H1 (cell line): ENCODE measurements at regions not wholly inside any gene's neighbourhood (a gene's known extent, or its start where the extent isn't known, plus 50 kb on each side); places are given as distances from the start of the nearest gene placed in this dataset.

Source experiments
- CTCF ChIA-PET: fragments of 300-600 bp; sonication (Branson Sonifier 250); formaldehyde crosslinking; loops from one replicate; lab custom pipeline; 2021; ENCODE audit not compliant: partially characterized antibody; lab: Charles Lee
- POLR2A ChIA-PET: fragments of 300-600 bp; sonication (Branson Sonifier 250); formaldehyde crosslinking; loops from one replicate; lab custom pipeline; 2021; ENCODE audit warnings: inconsistent platforms; ENCODE audit not compliant: partially characterized antibody; lab: Charles Lee
- DNase-seq, 2 experiments: peaks; one replicate each; pipeline versions ENCODE4 v3.0.0 to v3.0.0-alpha.2; 2010 to 2022; ENCODE audit warnings: low spot score in 2 of 2, low read depth in 1 of 2, mixed read lengths in 1 of 2
- FAIRE-seq: peaks from 2 replicates; lab custom pipeline; 2011; peaks lifted over from hg19 to GRCh38; lab: Jason Lieb, UNC
- H2AFZ ChIP-seq: 2 replicates; pipeline ENCODE4 v1.8.1; 2012; ENCODE audit warnings: low read length, inconsistent platforms
- H2AK5ac ChIP-seq: 2 replicates; pipeline ENCODE4 v1.6.1; 2013; ENCODE audit warnings: low read depth, low read length
- H2BK120ac ChIP-seq: replicated peaks from 2 replicates; pipeline ENCODE3; 2013; ENCODE audit warnings: low read depth, low read length, inconsistent platforms
- H2BK12ac ChIP-seq: 2 replicates; pipeline ENCODE4 v1.6.1; 2013; ENCODE audit warnings: low read depth, low read length
- H2BK15ac ChIP-seq: 2 replicates; pipeline ENCODE4 v1.6.1; 2013; ENCODE audit warnings: low read length
- H2BK20ac ChIP-seq: 2 replicates; pipeline ENCODE4 v1.6.1; 2013; ENCODE audit warnings: low read length
- H2BK5ac ChIP-seq: 2 replicates; pipeline ENCODE4 v1.6.1; 2013; ENCODE audit warnings: low read depth, low read length
- H3K14ac ChIP-seq: 2 replicates; pipeline ENCODE4 v1.6.1; 2013; ENCODE audit warnings: inconsistent platforms; ENCODE audit not compliant: insufficient read length
- H3K18ac ChIP-seq: 2 replicates; pipeline ENCODE4 v1.6.1; 2013; ENCODE audit warnings: low read length; ENCODE audit errors: extremely low read depth
- H3K23ac ChIP-seq: 2 replicates; pipeline ENCODE4 v1.6.1; 2013; ENCODE audit warnings: inconsistent platforms; ENCODE audit not compliant: insufficient read length
- H3K23me2 ChIP-seq: 2 replicates; pipeline ENCODE4 v1.6.1; 2013; ENCODE audit warnings: low read depth, low read length
- H3K27ac ChIP-seq: 2 replicates; pipeline ENCODE4 v1.6.1; 2011; ENCODE audit warnings: low read depth, low read length, inconsistent platforms
- H3K27me3 ChIP-seq, 4 experiments: replicated peaks in 1 of 4; 1 replicate in 1 of 4; 2 replicates in 3 of 4; pipeline versions ENCODE4 v1.6.1 to v1.8.1; 2011 to 2013; ENCODE audit warnings: low read length in 3 of 4, mild to moderate bottlenecking in 3 of 4, inconsistent platforms in 2 of 4, mixed read lengths in 2 of 4, moderate library complexity in 1 of 4; ENCODE audit not compliant: control insufficient read depth in 3 of 4, insufficient read depth in 3 of 4; ENCODE audit errors: extremely low read depth in 1 of 4
- H3K36me3 ChIP-seq, 4 experiments: 2 replicates each; pipeline versions ENCODE4 v1.6.1 to v1.8.1; 2011 to 2013; ENCODE audit warnings: mild to moderate bottlenecking in 4 of 4, low read length in 3 of 4, moderate library complexity in 2 of 4, control low read depth in 1 of 4, inconsistent platforms in 1 of 4; ENCODE audit not compliant: insufficient read depth in 4 of 4, control insufficient read depth in 2 of 4
- H3K4ac ChIP-seq: replicated peaks from 2 replicates; pipeline ENCODE3; 2013; ENCODE audit warnings: low read length, low read depth, mixed read lengths, inconsistent platforms; ENCODE audit not compliant: insufficient read length
- H3K4me1 ChIP-seq, 4 experiments: replicated peaks in 1 of 4; 1 replicate in 1 of 4; 2 replicates in 3 of 4; pipeline versions ENCODE4 v1.6.1 to v1.8.1; 2011 to 2013; ENCODE audit warnings: low read length in 3 of 4, inconsistent platforms in 2 of 4, mixed read lengths in 1 of 4; ENCODE audit not compliant: insufficient read depth in 4 of 4, control insufficient read depth in 3 of 4
- H3K4me2 ChIP-seq, 2 experiments: 2 replicates each; pipeline versions ENCODE4 v1.6.1 to v1.8.1; 2011 to 2013; ENCODE audit warnings: low read depth in 2 of 2, low read length in 2 of 2, control low read depth in 1 of 2, inconsistent platforms in 1 of 2, mild to moderate bottlenecking in 1 of 2; ENCODE audit not compliant: insufficient read depth in 1 of 2
- H3K4me3 ChIP-seq, 4 experiments: fragments of 200-600, 300-600 bp in 1 of 4; sonication (generic), shearing (Covaris generic), sonication (Bioruptor Twin) in 1 of 4; 2 replicates each; pipeline versions ENCODE4 v1.5.1 to v1.8.1; 2011 to 2016; ENCODE audit warnings: low read length in 4 of 4, low read depth in 3 of 4, control low read depth in 2 of 4, inconsistent platforms in 2 of 4, mild to moderate bottlenecking in 2 of 4, mixed read lengths in 1 of 4, moderate library complexity in 1 of 4; ENCODE audit not compliant: insufficient read depth in 2 of 4; ENCODE audit errors: extremely low read depth in 1 of 4
- H3K56ac ChIP-seq: replicated peaks from 2 replicates; pipeline ENCODE3; 2013; ENCODE audit warnings: low read depth, mild to moderate bottlenecking, mixed read lengths, low read length, inconsistent platforms; ENCODE audit not compliant: insufficient read length
- H3K79me1 ChIP-seq: 2 replicates; pipeline ENCODE4 v1.6.1; 2013; ENCODE audit warnings: low read depth, low read length, control low read depth
- H3K79me2 ChIP-seq, 2 experiments: 2 replicates each; pipeline versions ENCODE4 v1.6.1 to v1.8.1; 2012 to 2013; ENCODE audit warnings: low read length in 2 of 2, mild to moderate bottlenecking in 2 of 2, inconsistent platforms in 1 of 2; ENCODE audit not compliant: insufficient read depth in 2 of 2, control insufficient read depth in 1 of 2
- H3K9ac ChIP-seq, 4 experiments: replicated peaks in 1 of 4; 1 replicate in 1 of 4; 2 replicates in 3 of 4; pipeline versions ENCODE4 v1.6.1 to v1.8.1; 2011 to 2013; ENCODE audit warnings: low read depth in 3 of 4, low read length in 3 of 4, control low read depth in 2 of 4, mild to moderate bottlenecking in 2 of 4, moderate library complexity in 2 of 4, inconsistent platforms in 1 of 4; ENCODE audit errors: extremely low read depth in 1 of 4
- H3K9me3 ChIP-seq, 2 experiments: 2 replicates each; pipeline versions ENCODE4 v1.6.1 to v1.8.1; 2012 to 2013; ENCODE audit warnings: mild to moderate bottlenecking in 2 of 2, moderate library complexity in 2 of 2, control low read depth in 1 of 2, inconsistent platforms in 1 of 2, low read depth in 1 of 2, low read length in 1 of 2, mixed read lengths in 1 of 2; ENCODE audit not compliant: insufficient read depth in 2 of 2
- H4K20me1 ChIP-seq, 2 experiments: replicated peaks in 1 of 2; 2 replicates each; pipeline versions ENCODE3 to v1.8.1; 2011 to 2013; ENCODE audit warnings: inconsistent platforms in 2 of 2, low read length in 2 of 2, mild to moderate bottlenecking in 1 of 2; ENCODE audit not compliant: insufficient read depth in 2 of 2, control insufficient read depth in 1 of 2
- H4K5ac ChIP-seq: 2 replicates; pipeline ENCODE4 v1.6.1; 2013; ENCODE audit warnings: low read length, low read depth, mixed read lengths, inconsistent platforms; ENCODE audit not compliant: insufficient read length
- H4K8ac ChIP-seq: 2 replicates; pipeline ENCODE4 v1.8.0; 2013; ENCODE audit warnings: mild to moderate bottlenecking, moderate library complexity, low read length, inconsistent platforms; ENCODE audit not compliant: insufficient read depth; ENCODE audit errors: extremely low read depth
- H4K91ac ChIP-seq: replicated peaks from 2 replicates; pipeline ENCODE3; 2013; ENCODE audit warnings: low read length, mixed read lengths, inconsistent platforms; ENCODE audit not compliant: insufficient read length
- BACH1 ChIP-seq: IDR thresholded peaks from 2 replicates; pipeline ENCODE4 v1.6.1; 2012; ENCODE audit warnings: low read length, improper control_type of control experiment
- CBX8 ChIP-seq: fragments of 300-800, 300-1000 bp; sonication (generic); IDR thresholded peaks from 2 replicates; pipeline ENCODE4 v1.7.1; 2016; ENCODE audit warnings: low read depth, low read length, borderline replicate concordance
- EZH2 ChIP-seq: fragments of 200-600 bp; sonication (generic); IDR thresholded peaks from 2 replicates; pipeline ENCODE4 v1.7.1; 2012; ENCODE audit warnings: low read depth, mild to moderate bottlenecking, moderate library complexity, low read length, inconsistent platforms; ENCODE audit not compliant: severe bottlenecking
- GTF2F1 ChIP-seq: IDR thresholded peaks from 2 replicates; pipeline ENCODE4 v1.6.1; 2012; ENCODE audit warnings: low read depth, low read length, improper control_type of control experiment, borderline replicate concordance
- TCF12 ChIP-seq: IDR thresholded peaks from 2 replicates; pipeline ENCODE4 v1.6.1; 2011; ENCODE audit warnings: low read depth, mild to moderate bottlenecking, low read length
- WGBS, 2 experiments: shearing (Covaris generic) in 1 of 2; methylation state at CpG; one replicate each; pipeline versions ENCODE4 v1.1.6 to v1.1.7; 2013 to 2015; ENCODE audit warnings: low lambda C conversion rate in 2 of 2, mixed read lengths in 2 of 2, inconsistent platforms in 1 of 2, low coverage in 1 of 2, missing lambda C conversion rate in 1 of 2; ENCODE audit not compliant: insufficient replicate concordance in 2 of 2, insufficient coverage in 1 of 2, insufficient read length in 1 of 2; ENCODE audit errors: extremely low coverage in 1 of 2, missing lambda C conversion rate in 1 of 2; 5-methylcytosine and 5-hydroxymethylcytosine counted together
- TF ChIP-seq, protein P1 (sequence below): IDR thresholded peaks from 2 replicates; pipeline ENCODE4 v1.6.1; 2011; ENCODE audit warnings: low read length, improper control_type of control experiment

DNA sequence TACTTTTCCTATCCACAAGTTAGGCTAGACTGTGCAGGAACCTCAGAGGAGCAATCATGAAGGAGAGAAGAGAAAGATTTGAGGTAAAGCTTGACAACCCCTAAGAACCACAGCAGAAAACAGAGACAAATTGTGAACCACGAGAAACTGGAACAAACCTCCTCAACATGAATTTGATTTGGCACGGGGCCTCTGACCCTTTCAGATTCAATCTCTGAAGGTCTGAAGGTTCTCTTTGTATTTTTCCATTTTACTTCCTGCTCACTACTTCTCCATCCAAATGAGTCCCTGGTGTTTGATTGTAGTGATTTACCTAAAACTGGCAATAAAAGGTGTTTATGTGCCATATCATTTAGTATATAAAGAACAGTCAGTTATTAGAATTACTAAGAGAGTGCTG, 126.1 kb upstream of the STXBP5 start:
- POLR2A ChIA-PET: no interaction called here

More for the DNA sequence above, 126.1 kb upstream of the STXBP5 start:
- no peak overlapping the region for H4K91ac ChIP-seq
- H3K36me3 ChIP-seq: no peaks in the 10 kb centered on the region
- no peak overlapping the region for H3K23ac ChIP-seq
- no peak overlapping the region for H2BK120ac ChIP-seq
- no peak overlapping the region for H2BK15ac ChIP-seq
- no peak overlapping the region for H3K4ac ChIP-seq
- no peak overlapping the region for H2BK20ac ChIP-seq
- H3K23me2 ChIP-seq: no peaks in the 10 kb centered on the region; the same call in 1 of the 2 replicates
- no peaks in the 10 kb centered on the region for H4K20me1 ChIP-seq
- H3K56ac ChIP-seq: no peak overlapping the region
- H3K18ac ChIP-seq: no peak overlapping the region
- no peak overlapping the region for H3K4me2 ChIP-seq
- H2AFZ ChIP-seq: no peak overlapping the region
- no peaks in the 10 kb centered on the region for H3K79me2 ChIP-seq
- TF ChIP-seq TCF12 (no peak), GTF2F1 (no peak), EZH2 (no peak), BACH1 (no peak), CBX8 (no peak)
- TF ChIP-seq, protein P1, sequence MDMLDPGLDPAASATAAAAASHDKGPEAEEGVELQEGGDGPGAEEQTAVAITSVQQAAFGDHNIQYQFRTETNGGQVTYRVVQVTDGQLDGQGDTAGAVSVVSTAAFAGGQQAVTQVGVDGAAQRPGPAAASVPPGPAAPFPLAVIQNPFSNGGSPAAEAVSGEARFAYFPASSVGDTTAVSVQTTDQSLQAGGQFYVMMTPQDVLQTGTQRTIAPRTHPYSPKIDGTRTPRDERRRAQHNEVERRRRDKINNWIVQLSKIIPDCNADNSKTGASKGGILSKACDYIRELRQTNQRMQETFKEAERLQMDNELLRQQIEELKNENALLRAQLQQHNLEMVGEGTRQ: no peak
- TF ChIP-seq, all 59 proteins: peak for 0
- CTCF ChIA-PET: no interaction called here
- H3K27ac ChIP-seq: no peak overlapping the region
- no peak overlapping the region for H2AK5ac ChIP-seq
- no peaks in the 10 kb centered on the region for H3K9me3 ChIP-seq
- no peaks in the 10 kb centered on the region for H3K79me1 ChIP-seq
- WGBS, 2 experiments: 97% methylated on average over 2 of the region's 2 CpGs; no CpG with 5 or more reads in 1 of the 2 experiments
- H4K8ac ChIP-seq: no peak overlapping the region
- H3K14ac ChIP-seq: no peak overlapping the region
- DNase-seq (no peak), FAIRE-seq (no peak)
- H3K4me1 ChIP-seq: no peaks in the 10 kb centered on the region
- H2BK5ac ChIP-seq: no peak overlapping the region
- no peaks in the 10 kb centered on the region for H3K27me3 ChIP-seq
- no peak overlapping the region for H4K5ac ChIP-seq
- H3K9ac ChIP-seq: no peak overlapping the region
- no peak overlapping the region for H3K4me3 ChIP-seq
- H2BK12ac ChIP-seq: no peak overlapping the region
